ENCODE measurements at regions not wholly inside any gene's neighbourhood (a gene's known extent, or its start where the extent isn't known, plus 50 kb on each side); places are given as distances from the start of the nearest gene placed in this dataset.

DNA sequence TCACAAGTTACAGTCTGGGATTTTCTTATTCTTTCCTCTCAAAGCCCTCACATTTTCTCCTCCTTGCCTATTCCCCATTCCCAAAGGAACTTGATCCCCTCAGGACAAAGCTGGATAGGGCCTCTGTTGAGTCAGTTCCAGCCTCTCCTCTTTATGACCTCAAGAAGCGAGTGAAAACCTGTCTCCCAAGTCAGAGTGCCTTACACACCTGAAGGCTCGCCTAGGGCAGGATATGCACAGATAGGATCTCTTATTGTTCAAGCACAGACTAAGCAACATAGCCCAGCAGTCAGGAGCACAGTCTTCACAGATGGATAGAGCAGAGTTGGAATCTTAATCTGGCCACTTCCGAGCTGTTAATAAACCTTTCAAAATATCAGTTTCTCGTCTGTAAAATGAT lies 60.8 kb upstream of the PRRC2C start:
- TF ChIP-seq, protein P1, sequence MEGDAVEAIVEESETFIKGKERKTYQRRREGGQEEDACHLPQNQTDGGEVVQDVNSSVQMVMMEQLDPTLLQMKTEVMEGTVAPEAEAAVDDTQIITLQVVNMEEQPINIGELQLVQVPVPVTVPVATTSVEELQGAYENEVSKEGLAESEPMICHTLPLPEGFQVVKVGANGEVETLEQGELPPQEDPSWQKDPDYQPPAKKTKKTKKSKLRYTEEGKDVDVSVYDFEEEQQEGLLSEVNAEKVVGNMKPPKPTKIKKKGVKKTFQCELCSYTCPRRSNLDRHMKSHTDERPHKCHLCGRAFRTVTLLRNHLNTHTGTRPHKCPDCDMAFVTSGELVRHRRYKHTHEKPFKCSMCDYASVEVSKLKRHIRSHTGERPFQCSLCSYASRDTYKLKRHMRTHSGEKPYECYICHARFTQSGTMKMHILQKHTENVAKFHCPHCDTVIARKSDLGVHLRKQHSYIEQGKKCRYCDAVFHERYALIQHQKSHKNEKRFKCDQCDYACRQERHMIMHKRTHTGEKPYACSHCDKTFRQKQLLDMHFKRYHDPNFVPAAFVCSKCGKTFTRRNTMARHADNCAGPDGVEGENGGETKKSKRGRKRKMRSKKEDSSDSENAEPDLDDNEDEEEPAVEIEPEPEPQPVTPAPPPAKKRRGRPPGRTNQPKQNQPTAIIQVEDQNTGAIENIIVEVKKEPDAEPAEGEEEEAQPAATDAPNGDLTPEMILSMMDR (IDR thresholded peaks at IDR 0.05; ENCODE audit: control extremely low read depth in 1 of 3, insufficient read depth in 1 of 3, low read depth in 1 of 3, low read length in 3 of 3) = no peak
- no peak for TF ChIP-seq CEBPB (IDR thresholded peaks at IDR 0.05; ENCODE audit: low read depth, low read length)
- TF ChIP-seq KDM1A (IDR thresholded peaks at IDR 0.05; ENCODE audit: borderline replicate concordance, low read length) = no peak
- no peak for TF ChIP-seq RAD21 (IDR thresholded peaks at IDR 0.05 in 1 of 2, conservative IDR thresholded peaks at IDR 0.05 in 1 of 2; ENCODE audit: low read depth in 2 of 2, low read length in 2 of 2)
- TF ChIP-seq RFX5 (IDR thresholded peaks at IDR 0.05; ENCODE audit: borderline replicate concordance, low read depth, low read length) = no peak
- no peak for TF ChIP-seq TAF1 (IDR thresholded peaks at IDR 0.05; ENCODE audit: low read depth, low read length)
- TF ChIP-seq, protein P2, sequence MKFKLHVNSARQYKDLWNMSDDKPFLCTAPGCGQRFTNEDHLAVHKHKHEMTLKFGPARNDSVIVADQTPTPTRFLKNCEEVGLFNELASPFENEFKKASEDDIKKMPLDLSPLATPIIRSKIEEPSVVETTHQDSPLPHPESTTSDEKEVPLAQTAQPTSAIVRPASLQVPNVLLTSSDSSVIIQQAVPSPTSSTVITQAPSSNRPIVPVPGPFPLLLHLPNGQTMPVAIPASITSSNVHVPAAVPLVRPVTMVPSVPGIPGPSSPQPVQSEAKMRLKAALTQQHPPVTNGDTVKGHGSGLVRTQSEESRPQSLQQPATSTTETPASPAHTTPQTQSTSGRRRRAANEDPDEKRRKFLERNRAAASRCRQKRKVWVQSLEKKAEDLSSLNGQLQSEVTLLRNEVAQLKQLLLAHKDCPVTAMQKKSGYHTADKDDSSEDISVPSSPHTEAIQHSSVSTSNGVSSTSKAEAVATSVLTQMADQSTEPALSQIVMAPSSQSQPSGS (IDR thresholded peaks at IDR 0.05; ENCODE audit: low read length) = no peak

Data from H1 (cell line).